Panc1 (cell line): ENCODE measurements at regions not wholly inside any gene's neighbourhood (a gene's known extent, or its start where the extent isn't known, plus 50 kb on each side); places are given as distances from the start of the nearest gene placed in this dataset.

Experiments
- ATAC-seq: fragments of 200-7000 bp; cut with Tn5 transposase; 2 replicates; pipeline ENCODE4 v1.9.1; 2020; ENCODE audit warnings: mild to moderate bottlenecking, moderate library complexity
- BruUV-seq: library from RNA; stranded (reverse); fragments of 400-500 nt; replicated peaks from 2 replicates; lab custom pipeline; 2021; lab: Mats Ljungman, UMichigan
- CTCF ChIA-PET: fragments of 300-600 bp; sonication (Branson Sonifier 250); formaldehyde crosslinking; loops from one replicate; lab custom pipeline; 2022; ENCODE audit warnings: antibody characterized with exemption; lab: Charles Lee
- POLR2A ChIA-PET: fragments of 300-600 bp; sonication (Branson Sonifier 250); formaldehyde crosslinking; loops from one replicate; lab custom pipeline; 2022; ENCODE audit warnings: antibody characterized with exemption; lab: Charles Lee
- DNase-seq: peaks from one replicate; pipeline ENCODE4 v3.0.0-alpha.2; 2010; ENCODE audit warnings: low read depth, low spot score
- H3K27ac ChIP-seq: 2 replicates; pipeline ENCODE4 v1.5.1; 2011; ENCODE audit warnings: mild to moderate bottlenecking, low read length, inconsistent platforms
- H3K27me3 ChIP-seq: fragments of 200-500 bp; sonication (Bioruptor generic); 2 replicates; pipeline ENCODE4 v1.6.0; 2014; ENCODE audit warnings: low read length, inconsistent platforms; ENCODE audit not compliant: control insufficient read depth, insufficient read depth
- H3K36me3 ChIP-seq: fragments of 200-500 bp; sonication (Bioruptor generic); 2 replicates; pipeline ENCODE4 v1.5.1; 2014; ENCODE audit warnings: inconsistent platforms, mild to moderate bottlenecking, low read length, moderate library complexity; ENCODE audit not compliant: control insufficient read depth, insufficient read depth
- H3K4me1 ChIP-seq: 2 replicates; pipeline ENCODE4 v1.5.1; 2011; ENCODE audit warnings: inconsistent platforms, mild to moderate bottlenecking, low read length, moderate library complexity; ENCODE audit not compliant: control insufficient read depth, insufficient read depth
- H3K4me3 ChIP-seq, 2 experiments: 2 replicates each; pipeline ENCODE4 v1.5.1; 2011 to 2012; ENCODE audit warnings: low read depth in 2 of 2, low read length in 2 of 2, mild to moderate bottlenecking in 2 of 2, inconsistent platforms in 1 of 2, moderate library complexity in 1 of 2
- H3K9me3 ChIP-seq: fragments of 200-500 bp; sonication (Bioruptor generic); 2 replicates; pipeline ENCODE4 v1.5.1; 2014; ENCODE audit warnings: low read depth, mild to moderate bottlenecking, inconsistent platforms, low read length, moderate library complexity; ENCODE audit not compliant: control insufficient read depth, insufficient read depth
- CTCF ChIP-seq: fragments of 450-650 bp; IDR thresholded peaks from 2 replicates; pipeline ENCODE4 v1.5.1; 2017; ENCODE audit warnings: mild to moderate bottlenecking
- POLR2AphosphoS5 ChIP-seq: IDR thresholded peaks from 2 replicates; pipeline ENCODE4 v1.6.1; 2012; ENCODE audit warnings: mild to moderate bottlenecking, low read depth, low read length, moderate library complexity
- REST ChIP-seq, 2 experiments: IDR thresholded peaks; 2 replicates each; pipeline ENCODE4 v1.6.1; 2011 to 2012; ENCODE audit warnings: low read depth in 2 of 2, control low read depth in 1 of 2, low read length in 1 of 2, mild to moderate bottlenecking in 1 of 2, moderate library complexity in 1 of 2; ENCODE audit not compliant: insufficient read depth in 1 of 2
- SIN3A ChIP-seq: IDR thresholded peaks from 2 replicates; pipeline ENCODE4 v1.6.1; 2012; ENCODE audit warnings: low read depth, mild to moderate bottlenecking, low read length, moderate library complexity, borderline replicate concordance; ENCODE audit not compliant: insufficient read depth
- TCF7L2 ChIP-seq: IDR thresholded peaks from 2 replicates; pipeline ENCODE4 v1.6.1; 2011; ENCODE audit warnings: mild to moderate bottlenecking, low read depth, low read length, inconsistent platforms
- in situ Hi-C: cut with HindIII; loops from 2 replicates; pipeline ENCODE4 v1.10.0; 2016; ENCODE audit warnings: low sequenced_read_pairs, low pct_unique_long_range_greater_than_20kb
- intact Hi-C: fragments of 100-400 bp; cut with micrococcal nuclease; formaldehyde crosslinking; loops from one replicate; pipeline ENCODE4 v1.10.0; 2022; ENCODE audit not compliant: unreplicated experiment

GRCh38 chr1:96992871-96993270 is 271.3 kb downstream of the PTBP2 start:
- ATAC-seq (no peak), DNase-seq (no peak)
- Histone ChIP-seq H3K4me3 (no peak overlapping the region), H3K4me1 (no peaks in the 10 kb centered on the region), H3K36me3 (no peaks in the 10 kb centered on the region), H3K27me3 (no peaks in the 10 kb centered on the region), H3K27ac (no peak overlapping the region), H3K9me3 (no peaks in the 10 kb centered on the region)
- CTCF ChIA-PET = no interaction called here
- BruUV-seq = no TSS peak
- TF ChIP-seq SIN3A (no peak), CTCF (no peak), REST (IDR thresholded peaks at IDR 0.05; ENCODE audit: insufficient read depth in 1 of 2, low read depth in 2 of 2, low read length in 1 of 2) (no peak), POLR2AphosphoS5 (no peak), TCF7L2 (no peak)
- in situ Hi-C loops (no loop called here), intact Hi-C loops (no loop called here)
- POLR2A ChIA-PET = no interaction called here

GRCh38 chr1:96995351-96995750 is 273.8 kb downstream of the PTBP2 start:
- intact Hi-C loops = no loop called here
- Histone ChIP-seq H3K27me3 (no peaks in the 10 kb centered on the region), H3K4me1 (no peaks in the 10 kb centered on the region), H3K9me3 (no peaks in the 10 kb centered on the region), H3K27ac (no peak overlapping the region), H3K4me3 (no peak overlapping the region), H3K36me3 (no peaks in the 10 kb centered on the region)
- TF ChIP-seq REST (IDR thresholded peaks at IDR 0.05; ENCODE audit: insufficient read depth in 1 of 2, low read depth in 2 of 2, low read length in 1 of 2) = no peak
- no peak for TF ChIP-seq POLR2AphosphoS5
- TF ChIP-seq CTCF = no peak
- no peak for TF ChIP-seq TCF7L2
- no peak for TF ChIP-seq SIN3A
- no peak for ATAC-seq
- in situ Hi-C loops = no loop called here
- ChIA-PET CTCF (no interaction called here), POLR2A (no interaction called here)
- BruUV-seq = no TSS peak
- DNase-seq = no peak
